Adrenal gland (tissue), 9 donors: ENCODE measurements at regions not wholly inside any gene's neighbourhood (a gene's known extent, or its start where the extent isn't known, plus 50 kb on each side); places are given as distances from the start of the nearest gene placed in this dataset.

Experiments used
- DNase-seq, 7 donors: peaks; one replicate each; pipeline ENCODE4 v3.0.0-alpha.2; 2019 to 2020
- H3K27ac ChIP-seq, 5 donors: fragments of 200-600 bp; sonication (generic) in 4 of 5; 1 replicate in 3 of 5; 2 replicates in 2 of 5; pipeline versions ENCODE4 v1.5.1 to v1.8.0; 2016 to 2020; ENCODE audit warnings: mild to moderate bottlenecking in 1 of 5
- H3K27me3 ChIP-seq: fragments of 200-600 bp; 2 replicates; pipeline ENCODE4 v1.8.0; 2021
- H3K36me3 ChIP-seq, 2 donors: fragments of 200-600 bp; replicated peaks in 1 of 2; 1 replicate in 1 of 2; 2 replicates in 1 of 2; pipeline versions ENCODE4 v1.5.1 to v1.8.0; 2018 to 2022
- H3K4me1 ChIP-seq, 2 donors: fragments of 200-600 bp; replicated peaks in 1 of 2; 1 replicate in 1 of 2; 2 replicates in 1 of 2; pipeline versions ENCODE4 v1.5.1 to v1.8.0; 2018 to 2021
- H3K4me3 ChIP-seq, 4 donors: fragments of 200-600 bp; sonication (generic) in 3 of 4; one replicate each; pipeline ENCODE4 v1.5.1; 2016 to 2018
- H3K9me3 ChIP-seq, 3 donors: fragments of 200-600 bp; sonication (generic) in 1 of 3; replicated peaks in 1 of 3; 1 replicate in 2 of 3; 2 replicates in 1 of 3; pipeline versions ENCODE4 v1.5.1 to v1.8.0; 2016 to 2021
- CTCF ChIP-seq, 6 experiments: fragments of 450-650 bp in 4 of 6; fragments of 200-600 bp in 2 of 6; sonication (generic) in 1 of 6; IDR thresholded peaks; 1 replicate in 5 of 6; 2 replicates in 1 of 6; pipeline versions ENCODE4 v1.5.1 to v1.8.0; 2016 to 2021; ENCODE audit warnings: antibody characterized with exemption in 6 of 6, mild to moderate bottlenecking in 2 of 6, moderate library complexity in 1 of 6
- POLR2A ChIP-seq, 2 donors: fragments of 450-650 bp; IDR thresholded peaks; one replicate each; pipeline ENCODE4 v1.6.1; 2017; ENCODE audit warnings: antibody characterized with exemption in 2 of 2, mild to moderate bottlenecking in 2 of 2, moderate library complexity in 1 of 2
- WGBS, 4 donors: extraction: QIAGEN DNeasy Blood & Tissue Kit in 2 of 4; methylation state at CpG; one replicate each; pipeline versions ENCODE4 v1.1.5 to v1.1.7; 2013 to 2017; 5-methylcytosine and 5-hydroxymethylcytosine counted together
- intact Hi-C, 2 donors: fragments of 100-400 bp; cut with DNase I; formaldehyde crosslinking; loops; one replicate each; pipeline versions ENCODE4 v1.14.1 to v1.15.0; 2022 to 2023
- donor health status: healthy with polysubstance abuse.
- donor health status: Bipolar disorder and iron deficiency.
- donor health status: DM: yes; HTN: yes; CAD: no.
- donor health status: DM: no; HTN: no; CAD: no.
- donor health status: DM: no; HTN: no; CAD: no.

GRCh38 chr4:129821963-129822362 is 726.0 kb downstream of the C4orf33 start:
- Histone ChIP-seq H3K4me3 (no peak overlapping the region), H3K27me3 (no peaks in the 10 kb centered on the region), H3K4me1 (no peaks in the 10 kb centered on the region), H3K27ac (no peak overlapping the region), H3K36me3 (no peaks in the 10 kb centered on the region), H3K9me3 (no peaks in the 10 kb centered on the region)
- TF ChIP-seq CTCF (IDR thresholded peaks at IDR 0.05), result no peak
- no peak for TF ChIP-seq POLR2A (IDR thresholded peaks at IDR 0.05)
- intact Hi-C loops, result no loop called here
- no peak for DNase-seq

GRCh38 chr4:129822701-129823100 is 726.7 kb downstream of the C4orf33 start:
- intact Hi-C loops, result no loop called here
- no peaks in the 10 kb centered on the region for H3K9me3 ChIP-seq
- H3K4me3 ChIP-seq, result no peak overlapping the region
- H3K27ac ChIP-seq, result no peak overlapping the region
- DNase-seq, result peak in 1 of 7 donors; percentile 1
- H3K4me1 ChIP-seq, result no peaks in the 10 kb centered on the region
- H3K27me3 ChIP-seq, result no peaks in the 10 kb centered on the region
- H3K36me3 ChIP-seq, result no peaks in the 10 kb centered on the region
- whole genome bisulfite sequencing, 4 donors, result 56 to 71% (median 67%) methylated on average over 2 of the region's 2 CpGs
- no peak for TF ChIP-seq POLR2A (IDR thresholded peaks at IDR 0.05)
- no peak for TF ChIP-seq CTCF (IDR thresholded peaks at IDR 0.05)

GRCh38 chr4:129823105-129823504 is 727.2 kb downstream of the C4orf33 start:
- DNase-seq, result no peak
- H3K36me3 ChIP-seq, result no peaks in the 10 kb centered on the region
- intact Hi-C loops, result no loop called here
- no peaks in the 10 kb centered on the region for H3K27me3 ChIP-seq
- H3K4me3 ChIP-seq, result no peak overlapping the region
- no peaks in the 10 kb centered on the region for H3K9me3 ChIP-seq
- TF ChIP-seq POLR2A (IDR thresholded peaks at IDR 0.05), result no peak
- TF ChIP-seq CTCF (IDR thresholded peaks at IDR 0.05), result no peak
- H3K27ac ChIP-seq, result no peak overlapping the region
- H3K4me1 ChIP-seq, result no peaks in the 10 kb centered on the region

GRCh38 chr4:129829373-129829772 is 733.4 kb downstream of the C4orf33 start:
- no peak for TF ChIP-seq CTCF (IDR thresholded peaks at IDR 0.05)

More at GRCh38 chr4:129829373-129829772, 733.4 kb downstream of the C4orf33 start:
- no peak overlapping the region for H3K4me3 ChIP-seq
- H3K4me1 ChIP-seq, result no peaks in the 10 kb centered on the region
- no peaks in the 10 kb centered on the region for H3K9me3 ChIP-seq
- no peak for DNase-seq
- H3K36me3 ChIP-seq, result no peaks in the 10 kb centered on the region
- WGBS, 4 donors, result 75 to 88% (median 77%) methylated on average over 2 of the region's 2 CpGs
- no peaks in the 10 kb centered on the region for H3K27me3 ChIP-seq
- intact Hi-C loops, result no loop called here
- no peak overlapping the region for H3K27ac ChIP-seq
